AML-193 (cell line): ENCODE measurements at regions not wholly inside any gene's neighbourhood (a gene's known extent, or its start where the extent isn't known, plus 50 kb on each side); places are given as distances from the start of the nearest gene placed in this dataset.
"Not testable (repeated sequence)": the region's sequence is repeated elsewhere in the genome, so short reads cannot be mapped to it uniquely, and the experiment has no call there.

Experiments
- DNase-seq, 2 experiments: peaks; one replicate each; lab custom pipeline; 2025; lab: John Stamatoyannopoulos, UW

GRCh38 chr2:138272524-138273195 is 228.9 kb upstream of the SPOPL start:
- no peak for DNase-seq

- not testable (repeated sequence) for DNase-seq
Observed at GRCh38 chr2:138273280-138273679, 228.3 kb upstream of the SPOPL start.

- DNase-seq: no peak
Observed at GRCh38 chr2:138274421-138275291, 226.9 kb upstream of the SPOPL start.

GRCh38 chr2:138275292-138275690 is 226.3 kb upstream of the SPOPL start:
- DNase-seq: no peak

GRCh38 chr2:138275881-138276280 is 225.7 kb upstream of the SPOPL start:
- no peak for DNase-seq

GRCh38 chr2:138276339-138276738 is 225.2 kb upstream of the SPOPL start:
- DNase-seq: no peak

- no peak for DNase-seq
Observed at GRCh38 chr2:138277062-138277461, 224.5 kb upstream of the SPOPL start.

- no peak for DNase-seq
Observed at GRCh38 chr2:138279871-138280270, 221.7 kb upstream of the SPOPL start.

- no peak for DNase-seq
Observed at GRCh38 chr2:138280999-138281695, 220.4 kb upstream of the SPOPL start.

- DNase-seq: no peak
Observed at GRCh38 chr2:138282014-138282672, 219.4 kb upstream of the SPOPL start.

GRCh38 chr2:138291805-138292204 is 209.8 kb upstream of the SPOPL start:
- no peak for DNase-seq

GRCh38 chr2:138293045-138293444 is 208.5 kb upstream of the SPOPL start:
- DNase-seq: no peak

- no peak for DNase-seq
Observed at GRCh38 chr2:138293549-138293948, 208.0 kb upstream of the SPOPL start.

- no peak for DNase-seq
Observed at GRCh38 chr2:138294451-138294850, 207.1 kb upstream of the SPOPL start.

GRCh38 chr2:138296365-138296764 is 205.2 kb upstream of the SPOPL start:
- no peak for DNase-seq

- no peak for DNase-seq
Observed at GRCh38 chr2:138298120-138298814, 203.3 kb upstream of the SPOPL start.

- no peak for DNase-seq
Observed at GRCh38 chr2:138298900-138299299, 202.7 kb upstream of the SPOPL start.

GRCh38 chr2:138306626-138307025 is 194.9 kb upstream of the SPOPL start:
- no peak for DNase-seq

GRCh38 chr2:138307099-138307498 is 194.5 kb upstream of the SPOPL start:
- DNase-seq: no peak

GRCh38 chr2:138309760-138310159 is 191.8 kb upstream of the SPOPL start:
- DNase-seq: no peak

- DNase-seq: no peak
Observed at GRCh38 chr2:138312061-138312460, 189.5 kb upstream of the SPOPL start.

- not testable (repeated sequence) for DNase-seq
Observed at GRCh38 chr2:138315619-138316018, 186.0 kb upstream of the SPOPL start.
